CD4-positive, alpha-beta memory T cell (primary cell): ENCODE measurements at regions not wholly inside any gene's neighbourhood (a gene's known extent, or its start where the extent isn't known, plus 50 kb on each side); places are given as distances from the start of the nearest gene placed in this dataset.

Experiments
- CTCF ChIA-PET: fragments of 350-600 bp; sonication (Branson Sonifier 250); formaldehyde crosslinking; loops from one replicate; lab custom pipeline; 2021; ENCODE audit warnings: inconsistent platforms; ENCODE audit not compliant: partially characterized antibody; lab: Charles Lee
- POLR2A ChIA-PET: fragments of 350-600 bp; sonication (Branson Sonifier 250); formaldehyde crosslinking; loops from one replicate; lab custom pipeline; 2021; ENCODE audit not compliant: partially characterized antibody; lab: Charles Lee
- DNase-seq, 5 donors: peaks; one replicate each; pipeline versions ENCODE4 v3.0.0 to v3.0.0-alpha.2; 2020 to 2022; ENCODE audit warnings: mixed read lengths in 1 of 5
- H3K27ac ChIP-seq: one replicate; pipeline ENCODE4 v1.7.0; 2013; ENCODE audit warnings: low read depth, low read length
- H3K27me3 ChIP-seq: 2 replicates; pipeline ENCODE4 v1.7.0; 2013; ENCODE audit warnings: mild to moderate bottlenecking, low read length, moderate library complexity; ENCODE audit not compliant: insufficient read depth
- H3K36me3 ChIP-seq: 2 replicates; pipeline ENCODE4 v1.7.0; 2013; ENCODE audit warnings: mild to moderate bottlenecking, low read length, moderate library complexity; ENCODE audit not compliant: insufficient read depth
- H3K4me1 ChIP-seq: 2 replicates; pipeline ENCODE4 v1.7.0; 2013; ENCODE audit warnings: mild to moderate bottlenecking, low read length, moderate library complexity; ENCODE audit not compliant: insufficient read depth
- H3K4me3 ChIP-seq, 2 donors: one replicate each; pipeline ENCODE4 v1.7.0; 2013; ENCODE audit warnings: low read length in 2 of 2, mild to moderate bottlenecking in 1 of 2
- H3K9me3 ChIP-seq, 2 donors: one replicate each; pipeline ENCODE4 v1.7.0; 2013; ENCODE audit warnings: low read length in 2 of 2, control low read depth in 1 of 2; ENCODE audit not compliant: control insufficient read depth in 1 of 2
- H3K27ac Mint-ChIP-seq, 7 donors: one replicate each; pipeline ENCODE4 v1.8.0; 2020 to 2021; ENCODE audit warnings: mixed read lengths in 7 of 7, mild to moderate bottlenecking in 6 of 7, inconsistent platforms in 3 of 7, moderate library complexity in 3 of 7
- H3K27me3 Mint-ChIP-seq, 2 donors: one replicate each; pipeline ENCODE4 v1.8.0; 2020 to 2021; ENCODE audit warnings: mixed read lengths in 2 of 2
- H3K36me3 Mint-ChIP-seq, 2 donors: one replicate each; pipeline ENCODE4 v1.8.0; 2020 to 2021; ENCODE audit warnings: mixed read lengths in 2 of 2, inconsistent platforms in 1 of 2, mild to moderate bottlenecking in 1 of 2
- H3K4me1 Mint-ChIP-seq, 4 donors: one replicate each; pipeline ENCODE4 v1.8.0; 2020 to 2021; ENCODE audit warnings: mixed read lengths in 4 of 4, mild to moderate bottlenecking in 1 of 4
- H3K4me3 Mint-ChIP-seq, 8 donors: one replicate each; pipeline ENCODE4 v1.8.0; 2020 to 2021; ENCODE audit warnings: mixed read lengths in 8 of 8, mild to moderate bottlenecking in 7 of 8, moderate library complexity in 6 of 8, inconsistent platforms in 3 of 8
- H3K9me3 Mint-ChIP-seq, 8 donors: one replicate each; pipeline ENCODE4 v1.8.0; 2020 to 2021; ENCODE audit warnings: mixed read lengths in 8 of 8, mild to moderate bottlenecking in 5 of 8, inconsistent platforms in 3 of 8, moderate library complexity in 1 of 8
- intact Hi-C: fragments of 100-400 bp; cut with micrococcal nuclease; formaldehyde crosslinking; loops from one replicate; pipeline ENCODE4 v1.15.1; 2023

GRCh38 chr2:19460761-19461160, 102.3 kb upstream of the OSR1 start:
- peaks cover 0 to 9% (median 0%) of the 10 kb centered on the region in 8 donors for H3K9me3 Mint-ChIP-seq
- no peaks in the 10 kb centered on the region for H3K36me3 Mint-ChIP-seq
- no peak overlapping the region for H3K27ac ChIP-seq
- H3K27me3 ChIP-seq: no peaks in the 10 kb centered on the region
- no peaks in the 10 kb centered on the region for H3K4me1 Mint-ChIP-seq
- no peaks in the 10 kb centered on the region for H3K9me3 ChIP-seq
- DNase-seq: no peak
- H3K36me3 ChIP-seq: no peaks in the 10 kb centered on the region
- H3K27me3 Mint-ChIP-seq: peaks cover 10 to 13% of the 10 kb centered on the region in 2 donors
- no peak overlapping the region for H3K4me3 ChIP-seq
- no peaks in the 10 kb centered on the region for H3K4me1 ChIP-seq
- no peak overlapping the region for H3K27ac Mint-ChIP-seq
- POLR2A ChIA-PET: no interaction called here
- intact Hi-C loops: no loop called here
- no peak overlapping the region for H3K4me3 Mint-ChIP-seq
- CTCF ChIA-PET: no interaction called here

GRCh38 chr2:19458427-19459003, 100.1 kb upstream of the OSR1 start:
- Mint-ChIP-seq H3K27me3 (peaks cover 6 to 11% of the 10 kb centered on the region in 2 donors), H3K36me3 (no peaks in the 10 kb centered on the region), H3K9me3 (peaks cover 0 to 12% (median 5%) of the 10 kb centered on the region in 8 donors), H3K27ac (no peak overlapping the region), H3K4me1 (no peaks in the 10 kb centered on the region), H3K4me3 (no peak overlapping the region)
- Histone ChIP-seq H3K4me1 (no peaks in the 10 kb centered on the region), H3K27ac (no peak overlapping the region), H3K4me3 (no peak overlapping the region), H3K36me3 (no peaks in the 10 kb centered on the region), H3K27me3 (no peaks in the 10 kb centered on the region), H3K9me3 (no peaks in the 10 kb centered on the region)
- ChIA-PET CTCF (no interaction called here), POLR2A (no interaction called here)
- intact Hi-C loops: no loop called here
- no peak for DNase-seq

GRCh38 chr2:19457809-19458208, 99.4 kb upstream of the OSR1 start:
- ChIA-PET POLR2A (no interaction called here), CTCF (no interaction called here)
- H3K4me3 Mint-ChIP-seq: no peak overlapping the region
- intact Hi-C loops: no loop called here
- no peak overlapping the region for H3K27ac Mint-ChIP-seq
- peaks cover 5 to 11% of the 10 kb centered on the region in 2 donors for H3K27me3 Mint-ChIP-seq
- H3K4me1 ChIP-seq: no peaks in the 10 kb centered on the region
- peaks cover 0 to 12% (median 4%) of the 10 kb centered on the region in 8 donors for H3K9me3 Mint-ChIP-seq
- DNase-seq: no peak
- no peaks in the 10 kb centered on the region for H3K27me3 ChIP-seq
- H3K36me3 ChIP-seq: no peaks in the 10 kb centered on the region
- no peaks in the 10 kb centered on the region for H3K9me3 ChIP-seq
- H3K36me3 Mint-ChIP-seq: no peaks in the 10 kb centered on the region
- no peak overlapping the region for H3K27ac ChIP-seq
- H3K4me1 Mint-ChIP-seq: no peaks in the 10 kb centered on the region
- H3K4me3 ChIP-seq: no peak overlapping the region

- H3K4me3 Mint-ChIP-seq: no peak overlapping the region
These were observed 98.4 kb upstream of the OSR1 start for GRCh38 chr2:19456705-19457309.

GRCh38 chr2:19454125-19454524, 95.7 kb upstream of the OSR1 start:
- H3K9me3 ChIP-seq: no peaks in the 10 kb centered on the region
- Mint-ChIP-seq H3K9me3 (peaks cover 0 to 12% (median 4%) of the 10 kb centered on the region in 8 donors), H3K4me1 (no peaks in the 10 kb centered on the region), H3K27ac (no peak overlapping the region), H3K36me3 (no peaks in the 10 kb centered on the region), H3K27me3 (peaks cover 4% of the 10 kb centered on the region in 2 donors), H3K4me3 (no peak overlapping the region)
- no peak overlapping the region for H3K4me3 ChIP-seq
- intact Hi-C loops: no loop called here
- ChIA-PET POLR2A (no interaction called here), CTCF (no interaction called here)
- H3K36me3 ChIP-seq: no peaks in the 10 kb centered on the region
- no peak for DNase-seq
- no peaks in the 10 kb centered on the region for H3K4me1 ChIP-seq
- no peaks in the 10 kb centered on the region for H3K27me3 ChIP-seq
- H3K27ac ChIP-seq: no peak overlapping the region

More at GRCh38 chr2:19456705-19457309, 98.4 kb upstream of the OSR1 start:
- no peaks in the 10 kb centered on the region for H3K4me1 Mint-ChIP-seq
- Histone ChIP-seq H3K27me3 (no peaks in the 10 kb centered on the region), H3K27ac (no peak overlapping the region), H3K36me3 (no peaks in the 10 kb centered on the region), H3K4me3 (no peak overlapping the region), H3K9me3 (no peaks in the 10 kb centered on the region), H3K4me1 (no peaks in the 10 kb centered on the region)
- no peak overlapping the region for H3K27ac Mint-ChIP-seq
- POLR2A ChIA-PET: no interaction called here
- CTCF ChIA-PET: no interaction called here
- H3K9me3 Mint-ChIP-seq: peaks cover 0 to 12% (median 4%) of the 10 kb centered on the region in 8 donors
- no peaks in the 10 kb centered on the region for H3K36me3 Mint-ChIP-seq
- DNase-seq: no peak
- peaks cover 2 to 4% of the 10 kb centered on the region in 2 donors for H3K27me3 Mint-ChIP-seq
- intact Hi-C loops: no loop called here

- H3K4me1 Mint-ChIP-seq: no peaks in the 10 kb centered on the region
- H3K27ac Mint-ChIP-seq: peak overlapping the region in 1 of 7 donors; percentile 7
- H3K27me3 Mint-ChIP-seq: peaks cover 5 to 8% of the 10 kb centered on the region in 2 donors
- no peak overlapping the region for H3K4me3 Mint-ChIP-seq
- Histone ChIP-seq H3K36me3 (no peaks in the 10 kb centered on the region), H3K4me1 (no peaks in the 10 kb centered on the region), H3K27ac (no peak overlapping the region), H3K9me3 (no peaks in the 10 kb centered on the region), H3K4me3 (no peak overlapping the region), H3K27me3 (no peaks in the 10 kb centered on the region)
- ChIA-PET POLR2A (no interaction called here), CTCF (no interaction called here)
- H3K9me3 Mint-ChIP-seq: peaks cover 0 to 5% (median 2%) of the 10 kb centered on the region in 8 donors
- intact Hi-C loops: no loop called here
- no peak for DNase-seq
- no peaks in the 10 kb centered on the region for H3K36me3 Mint-ChIP-seq
These were observed 84.3 kb upstream of the OSR1 start for GRCh38 chr2:19442731-19443130.

- no peaks in the 10 kb centered on the region for H3K36me3 ChIP-seq
These were observed 80.7 kb upstream of the OSR1 start for GRCh38 chr2:19439081-19439480.

More at GRCh38 chr2:19439081-19439480, 80.7 kb upstream of the OSR1 start:
- intact Hi-C loops: no loop called here
- Mint-ChIP-seq H3K36me3 (no peaks in the 10 kb centered on the region), H3K4me3 (no peak overlapping the region), H3K27me3 (peaks cover 6% of the 10 kb centered on the region in 2 donors), H3K4me1 (no peaks in the 10 kb centered on the region), H3K27ac (no peak overlapping the region), H3K9me3 (peaks cover 0 to 2% (median 0%) of the 10 kb centered on the region in 8 donors)
- Histone ChIP-seq H3K27me3 (no peaks in the 10 kb centered on the region), H3K9me3 (no peaks in the 10 kb centered on the region), H3K4me1 (no peaks in the 10 kb centered on the region), H3K4me3 (no peak overlapping the region), H3K27ac (no peak overlapping the region)
- CTCF ChIA-PET: no interaction called here
- DNase-seq: no peak
- POLR2A ChIA-PET: no interaction called here
